NCI-H526 treated with DMSO at 0.1 percent for 48 hours (cell line): ENCODE measurements at regions not wholly inside any gene's neighbourhood (a gene's known extent, or its start where the extent isn't known, plus 50 kb on each side); places are given as distances from the start of the nearest gene placed in this dataset.

ENCODE experiments used
- DNase-seq: peaks from one replicate; lab custom pipeline; 2025; lab: John Stamatoyannopoulos, UW

- DNase-seq: no peak
Measured at GRCh38 chr5:125750861-125751186, 672.4 kb upstream of the GRAMD2B start.

DNA sequence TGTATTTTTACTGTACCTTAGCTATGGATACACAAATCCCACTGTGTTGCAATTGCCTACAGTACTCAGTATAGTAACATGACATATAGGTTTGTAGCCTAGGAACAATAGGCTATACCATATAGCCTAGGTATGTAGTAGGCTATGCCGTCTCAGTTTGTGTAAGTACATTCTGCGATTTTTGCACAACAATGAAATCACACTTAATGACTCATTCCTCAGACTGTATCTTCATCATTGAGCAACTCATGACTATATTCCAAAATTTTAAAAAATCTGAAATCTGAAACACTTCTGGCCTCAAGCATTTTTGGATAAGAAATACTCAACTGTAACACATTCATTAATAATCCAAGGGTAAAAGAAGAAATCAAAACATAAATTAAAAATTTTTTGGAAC, 666.8 kb upstream of the GRAMD2B start:
- DNase-seq: no peak

DNA sequence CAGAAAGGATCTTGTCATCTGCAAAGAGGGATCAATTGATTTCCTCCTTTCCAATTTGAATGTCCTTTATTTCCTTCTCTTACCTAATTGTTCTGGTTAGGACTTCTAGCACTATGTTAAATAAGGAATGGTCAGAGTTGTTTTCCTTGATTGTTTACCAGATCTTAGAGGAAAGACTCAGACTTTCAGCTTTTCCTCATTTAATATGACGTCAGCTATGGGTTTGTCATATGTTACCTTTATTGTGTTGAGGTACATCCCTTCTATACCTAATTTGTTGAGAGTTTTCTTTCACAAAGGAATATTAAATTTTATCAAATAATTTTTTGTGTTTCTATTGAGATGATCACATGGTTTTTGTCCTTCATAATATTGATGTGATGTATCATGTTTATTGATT, 656.5 kb upstream of the GRAMD2B start:
- DNase-seq: no peak

GRCh38 chr5:125775896-125776295, 647.3 kb upstream of the GRAMD2B start:
- DNase-seq: no peak

- DNase-seq: no peak
Measured at GRCh38 chr5:125776656-125777139, 646.5 kb upstream of the GRAMD2B start.

DNA sequence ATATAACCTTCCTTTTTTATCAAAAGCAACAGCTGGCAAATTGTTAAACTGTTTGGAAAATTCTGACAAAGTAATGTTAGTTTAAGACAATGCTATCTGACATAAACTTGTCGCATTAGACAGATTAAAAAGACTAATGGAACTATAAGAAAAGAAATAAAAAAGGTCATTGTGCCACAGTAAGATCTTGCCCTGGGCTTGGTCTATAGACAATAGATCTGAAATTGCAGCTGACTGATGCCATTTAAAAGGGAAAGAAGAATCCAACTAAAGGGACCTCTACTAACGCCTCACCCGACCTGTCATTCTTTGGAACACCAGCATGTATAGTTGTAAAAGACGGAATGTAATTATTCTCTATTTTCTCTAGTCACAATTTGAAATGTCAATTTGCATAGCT, 644.4 kb upstream of the GRAMD2B start:
- no peak for DNase-seq

GRCh38 chr5:125785407-125785806, 637.8 kb upstream of the GRAMD2B start:
- DNase-seq: no peak

- no peak for DNase-seq
Measured at GRCh38 chr5:125786021-125786420, 637.2 kb upstream of the GRAMD2B start.

DNA sequence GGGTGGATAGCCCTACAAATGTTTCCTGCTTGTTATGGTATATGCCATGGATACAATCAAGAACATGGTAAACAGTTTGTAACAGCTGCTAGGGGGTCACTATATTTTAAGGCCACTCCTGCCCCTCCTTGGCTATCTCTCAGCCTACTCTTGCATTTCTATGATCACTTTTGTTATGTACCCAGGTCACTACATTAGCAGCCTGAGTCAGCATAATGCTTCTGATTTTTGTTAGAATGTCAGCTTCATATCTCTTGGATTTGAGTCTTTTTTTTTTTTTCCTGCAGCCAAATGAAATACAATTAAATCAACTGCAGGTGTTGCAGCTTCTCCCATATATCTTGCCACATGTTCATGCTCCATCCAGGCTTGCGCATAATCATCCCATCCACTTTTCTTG, 629.7 kb upstream of the GRAMD2B start:
- DNase-seq: no peak

DNA sequence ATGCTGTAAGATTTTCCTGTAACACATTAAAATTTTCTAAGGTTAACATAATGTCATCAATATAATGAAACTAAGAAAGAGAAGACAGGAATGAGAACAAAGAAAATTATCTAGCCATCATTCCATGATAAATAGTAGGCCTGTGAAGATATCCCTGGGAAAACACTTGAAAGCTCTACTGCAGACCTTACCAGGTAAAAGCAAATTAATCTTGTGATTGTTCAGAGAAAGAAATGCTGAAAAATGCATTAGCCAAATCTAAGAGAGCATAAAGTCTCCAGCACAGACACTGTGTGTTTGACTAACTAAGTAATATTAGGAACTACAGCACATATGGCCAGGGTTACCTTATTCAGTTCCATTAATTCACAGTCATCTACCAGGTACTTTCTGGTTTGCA, 628.3 kb upstream of the GRAMD2B start:
- no peak for DNase-seq

- no peak for DNase-seq
Measured at GRCh38 chr5:125798307-125798706, 624.9 kb upstream of the GRAMD2B start.

- DNase-seq: no peak
Measured at GRCh38 chr5:125812651-125813050, 610.6 kb upstream of the GRAMD2B start.

- DNase-seq: peak; percentile 4
Measured at GRCh38 chr5:125813221-125813974, 609.8 kb upstream of the GRAMD2B start.

DNA sequence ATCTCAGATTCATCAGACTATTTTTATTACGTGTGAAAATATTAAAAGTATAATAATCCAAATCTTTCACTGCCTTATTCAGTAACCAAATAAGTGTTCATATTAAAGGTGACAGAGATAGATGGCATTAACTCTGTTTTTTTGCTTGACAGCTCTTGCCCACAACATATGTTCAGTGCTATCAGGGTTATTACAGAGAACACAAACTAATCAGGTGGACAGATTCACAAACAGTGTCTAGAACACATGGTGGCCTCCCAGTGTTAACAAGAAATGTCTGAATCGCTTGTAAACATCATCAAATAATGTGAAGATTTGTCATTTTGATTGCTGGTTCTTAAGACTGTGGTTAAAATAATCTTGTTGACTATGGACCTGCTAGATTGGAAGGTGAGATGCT, 609.1 kb upstream of the GRAMD2B start:
- no peak for DNase-seq

GRCh38 chr5:125823572-125823971, 599.6 kb upstream of the GRAMD2B start:
- DNase-seq: no peak

DNA sequence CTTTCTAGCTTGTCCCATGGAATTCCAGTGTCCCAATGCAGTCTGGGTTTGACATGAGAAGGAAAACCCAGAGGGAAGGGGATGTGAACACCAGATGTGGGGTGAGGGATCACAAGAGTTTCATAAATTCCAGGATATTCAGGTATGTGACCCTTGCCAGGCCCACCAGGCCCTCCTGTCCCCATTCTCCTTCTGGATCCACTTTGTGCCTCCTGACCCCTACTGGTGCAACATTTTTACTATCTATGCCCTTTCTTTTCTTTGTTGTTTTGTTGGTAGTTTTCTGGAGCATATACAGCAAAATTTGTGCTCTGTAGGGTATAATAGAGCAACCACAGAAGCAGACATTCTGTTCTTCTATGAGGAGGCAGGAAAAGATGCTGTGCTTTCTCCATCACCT, 597.0 kb upstream of the GRAMD2B start:
- no peak for DNase-seq

DNA sequence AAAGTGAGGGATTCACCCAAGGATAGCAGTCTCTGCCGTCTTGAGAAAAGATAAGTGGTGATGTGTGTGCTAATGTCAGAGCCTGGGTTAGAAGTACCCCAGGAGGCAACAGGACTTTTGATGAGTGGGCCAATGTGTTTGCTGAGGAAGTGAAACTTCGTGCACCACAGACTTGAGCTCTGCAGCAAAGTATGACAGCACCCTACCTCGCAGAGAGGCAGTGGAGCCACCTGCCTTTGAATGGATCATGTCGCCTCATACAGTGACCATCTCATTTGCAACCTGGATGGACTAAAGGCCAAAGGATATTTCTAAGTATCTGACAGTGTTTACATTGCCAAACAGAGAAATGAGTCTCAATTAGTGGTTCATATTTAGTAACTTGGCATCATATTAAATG, 593.9 kb upstream of the GRAMD2B start:
- DNase-seq: no peak

DNA sequence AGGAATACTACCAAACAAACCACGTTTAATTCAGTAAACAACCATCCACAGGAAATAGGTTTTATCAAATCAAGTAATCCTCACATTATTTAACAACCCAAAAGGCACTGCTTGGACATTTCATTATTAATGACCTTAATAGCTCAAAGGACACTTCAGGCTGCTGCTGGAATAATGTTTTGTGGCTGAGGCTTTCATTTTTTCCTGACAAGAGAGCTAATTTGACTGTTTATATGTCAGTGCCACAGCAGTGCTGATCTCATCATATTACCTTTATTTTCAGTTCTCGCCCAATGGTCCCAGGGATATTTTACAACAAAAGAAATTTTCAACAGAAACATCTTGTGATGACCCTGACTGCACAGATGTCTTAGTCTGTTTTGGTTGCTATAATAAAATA, 589.8 kb upstream of the GRAMD2B start:
- DNase-seq: no peak

DNA sequence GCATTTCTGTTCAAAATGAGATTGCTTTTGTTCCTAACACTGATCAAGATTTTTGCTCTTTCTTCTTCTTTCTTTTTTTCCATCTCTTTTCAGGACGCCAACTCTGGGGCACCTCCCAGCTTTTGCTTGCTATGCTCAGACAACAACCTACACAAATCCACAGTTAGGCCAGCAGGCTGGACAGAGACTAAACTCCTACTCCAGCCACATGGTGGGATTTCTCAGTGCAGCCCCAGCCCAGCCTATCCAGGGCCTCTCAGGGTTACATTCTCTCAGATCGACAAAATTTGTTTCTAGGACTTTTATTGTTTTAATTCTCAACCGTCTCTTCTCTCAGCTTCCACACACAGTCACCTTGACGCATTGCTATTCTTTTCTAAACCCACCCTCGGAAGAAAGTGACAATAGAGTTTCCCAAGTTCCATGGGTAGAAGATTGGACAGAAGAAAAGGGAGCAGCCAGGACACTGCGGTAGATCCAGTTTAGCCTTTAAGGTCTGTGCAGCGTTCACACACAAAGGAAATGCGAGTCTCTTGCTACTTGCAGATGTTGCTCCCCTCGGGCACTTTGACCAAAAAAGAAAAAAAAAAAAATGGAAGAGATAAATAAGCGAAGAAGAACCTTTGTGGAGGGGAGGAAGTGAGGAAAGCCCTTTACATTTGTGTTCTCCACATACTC, 588.6 kb upstream of the GRAMD2B start:
- DNase-seq: no peak

DNA sequence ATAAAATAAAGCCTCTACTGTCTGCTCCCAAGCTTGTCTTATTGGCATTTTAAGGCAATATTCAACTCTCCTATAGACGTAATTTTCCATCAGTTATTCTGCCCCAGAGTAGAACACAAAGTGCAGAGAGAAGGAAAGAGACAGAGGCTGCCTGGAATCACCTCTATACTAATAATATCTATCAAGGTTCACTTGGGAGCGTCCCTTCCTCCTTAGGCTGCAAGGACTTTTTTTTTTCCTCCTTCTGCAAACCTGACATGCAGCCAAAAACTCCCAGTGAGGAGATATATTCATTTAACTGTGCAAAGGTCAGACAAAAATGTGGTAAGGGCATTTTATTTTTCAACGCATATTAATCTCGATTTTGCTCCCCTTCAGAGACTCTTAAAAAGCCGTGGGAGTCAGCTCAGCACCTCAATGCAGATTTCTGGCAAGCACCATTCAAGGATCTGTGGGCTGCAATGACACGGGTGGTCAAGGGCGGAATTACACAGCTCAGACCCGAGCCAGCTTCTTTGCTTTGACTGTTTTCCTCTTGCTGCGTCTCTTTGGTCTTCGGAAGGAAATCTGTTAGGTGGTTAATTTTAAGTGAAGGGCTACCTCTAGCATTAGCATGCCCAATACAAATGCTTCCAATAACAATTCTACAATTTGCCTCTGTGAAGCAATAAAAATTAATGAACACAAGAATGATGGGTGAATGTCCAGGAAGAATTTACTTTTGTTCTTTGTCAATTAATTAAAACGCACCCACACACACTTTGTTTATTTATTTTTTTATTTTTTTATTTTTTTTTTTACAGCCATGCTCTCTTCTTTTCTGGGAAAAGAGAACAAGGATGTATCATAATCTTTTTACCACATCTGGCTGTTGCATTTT, 587.7 kb upstream of the GRAMD2B start:
- no peak for DNase-seq

GRCh38 chr5:125836256-125836655, 587.0 kb upstream of the GRAMD2B start:
- no peak for DNase-seq

GRCh38 chr5:125837866-125838265, 585.3 kb upstream of the GRAMD2B start:
- no peak for DNase-seq

GRCh38 chr5:125847561-125847960, 575.6 kb upstream of the GRAMD2B start:
- DNase-seq: no peak
